CD14-positive monocyte (primary cell): ENCODE measurements at regions not wholly inside any gene's neighbourhood (a gene's known extent, or its start where the extent isn't known, plus 50 kb on each side); places are given as distances from the start of the nearest gene placed in this dataset.

Experiments
- DNase-seq, 3 donors: peaks; one replicate each; pipeline ENCODE4 v3.0.0-alpha.2; 2011 to 2022
- H2AFZ ChIP-seq: 2 replicates; pipeline ENCODE4 v1.6.0; 2012; ENCODE audit warnings: mild to moderate bottlenecking, low read depth, low read length, inconsistent platforms; ENCODE audit not compliant: insufficient read depth, poor library complexity, severe bottlenecking
- H3K27ac ChIP-seq, 2 donors: 1 replicate in 1 of 2; 2 replicates in 1 of 2; pipeline ENCODE4 v1.5.1; 2012 to 2013; ENCODE audit warnings: low read length in 2 of 2, control low read depth in 1 of 2, inconsistent platforms in 1 of 2, low read depth in 1 of 2, mild to moderate bottlenecking in 1 of 2
- H3K27me3 ChIP-seq, 2 donors: one replicate each; pipeline versions ENCODE4 v1.6.0 to v1.6.1; 2011 to 2013; ENCODE audit warnings: low read length in 2 of 2; ENCODE audit not compliant: control insufficient read depth in 2 of 2, insufficient read depth in 2 of 2
- H3K36me3 ChIP-seq, 2 donors: replicated peaks in 1 of 2; 1 replicate in 1 of 2; 2 replicates in 1 of 2; pipeline versions ENCODE4 v1.5.1 to v1.6.1; 2012 to 2013; ENCODE audit warnings: low read length in 2 of 2, control low read depth in 1 of 2, inconsistent platforms in 1 of 2, mild to moderate bottlenecking in 1 of 2; ENCODE audit not compliant: insufficient read depth in 2 of 2, control insufficient read depth in 1 of 2
- H3K4me1 ChIP-seq, 2 donors: 1 replicate in 1 of 2; 2 replicates in 1 of 2; pipeline versions ENCODE4 v1.5.1 to v1.6.1; 2012 to 2013; ENCODE audit warnings: low read length in 2 of 2, control low read depth in 1 of 2, inconsistent platforms in 1 of 2, mild to moderate bottlenecking in 1 of 2, moderate library complexity in 1 of 2; ENCODE audit not compliant: insufficient read depth in 2 of 2, control insufficient read depth in 1 of 2
- H3K4me2 ChIP-seq: replicated peaks from 2 replicates; pipeline ENCODE3; 2012; ENCODE audit warnings: low read length, moderate library complexity, mild to moderate bottlenecking; ENCODE audit not compliant: poor library complexity, severe bottlenecking; ENCODE audit errors: extremely low read depth
- H3K4me3 ChIP-seq, 3 experiments: fragments of 200-600 bp in 1 of 3; sonication (generic) in 1 of 3; replicated peaks in 1 of 3; 1 replicate in 2 of 3; 2 replicates in 1 of 3; pipeline ENCODE4 v1.5.1; 2011 to 2013; ENCODE audit warnings: low read length in 3 of 3, mild to moderate bottlenecking in 3 of 3, control low read depth in 2 of 3, low read depth in 2 of 3, inconsistent platforms in 1 of 3, moderate library complexity in 1 of 3
- H3K79me2 ChIP-seq: 2 replicates; pipeline ENCODE4 v1.6.0; 2012; ENCODE audit warnings: mild to moderate bottlenecking, control low read depth, inconsistent platforms, low read length, moderate library complexity; ENCODE audit not compliant: insufficient read depth
- H3K9ac ChIP-seq: 2 replicates; pipeline ENCODE4 v1.6.0; 2017; ENCODE audit warnings: low read length, mild to moderate bottlenecking; ENCODE audit not compliant: insufficient read depth, poor library complexity, severe bottlenecking
- H3K9me3 ChIP-seq, 2 donors: replicated peaks in 1 of 2; 1 replicate in 1 of 2; 2 replicates in 1 of 2; pipeline versions ENCODE4 v1.5.1 to v1.6.1; 2012 to 2013; ENCODE audit warnings: low read length in 2 of 2, control low read depth in 1 of 2; ENCODE audit not compliant: control insufficient read depth in 1 of 2, insufficient read depth in 1 of 2
- H4K20me1 ChIP-seq: 2 replicates; pipeline ENCODE4 v1.6.0; 2012; ENCODE audit warnings: mild to moderate bottlenecking, low read length, control low read depth, moderate library complexity; ENCODE audit not compliant: insufficient read depth
- H3K27ac Mint-ChIP-seq, 7 donors: one replicate each; pipeline ENCODE4 v1.8.0; 2020; ENCODE audit warnings: mild to moderate bottlenecking in 7 of 7, mixed read lengths in 7 of 7, moderate library complexity in 6 of 7, inconsistent platforms in 2 of 7
- H3K27me3 Mint-ChIP-seq, 3 donors: one replicate each; pipeline ENCODE4 v1.8.0; 2021 to 2022; ENCODE audit warnings: low read depth in 3 of 3, mild to moderate bottlenecking in 3 of 3, mixed read lengths in 3 of 3, moderate library complexity in 3 of 3, inconsistent platforms in 1 of 3
- H3K36me3 Mint-ChIP-seq, 2 donors: one replicate each; pipeline ENCODE4 v1.8.0; 2020; ENCODE audit warnings: mixed read lengths in 2 of 2, inconsistent platforms in 1 of 2, mild to moderate bottlenecking in 1 of 2
- H3K4me1 Mint-ChIP-seq: one replicate; pipeline ENCODE4 v1.8.0; 2020; ENCODE audit warnings: mild to moderate bottlenecking, mixed read lengths
- H3K4me3 Mint-ChIP-seq, 2 donors: one replicate each; pipeline ENCODE4 v1.8.0; 2020; ENCODE audit warnings: mild to moderate bottlenecking in 2 of 2, mixed read lengths in 2 of 2, moderate library complexity in 1 of 2
- H3K9me3 Mint-ChIP-seq, 7 donors: one replicate each; pipeline ENCODE4 v1.8.0; 2020 to 2022; ENCODE audit warnings: mixed read lengths in 7 of 7, mild to moderate bottlenecking in 6 of 7, moderate library complexity in 6 of 7, inconsistent platforms in 2 of 7
- CTCF ChIP-seq: fragments of 200-600 bp; IDR thresholded peaks from one replicate; pipeline ENCODE4 v1.8.0; 2022; ENCODE audit warnings: antibody characterized with exemption, mild to moderate bottlenecking
- WGBS: methylation state at CpG from one replicate; pipeline ENCODE4 v1.1.5; 2013; ENCODE audit warnings: missing lambda C conversion rate; ENCODE audit not compliant: insufficient coverage; 5-methylcytosine and 5-hydroxymethylcytosine counted together
- intact Hi-C, 2 donors: fragments of 100-400 bp; cut with micrococcal nuclease; formaldehyde crosslinking; loops; one replicate each; pipeline versions ENCODE4 v1.15.0 to v1.15.1; 2023

GRCh38 chr4:1534876-1535526, 128.8 kb upstream of the NKX1-1 start:
- H3K4me2 ChIP-seq, result no peak overlapping the region
- peaks cover 0 to 2% (median 0%) of the 10 kb centered on the region in 7 donors for H3K9me3 Mint-ChIP-seq
- peak overlapping the region in 1 of 7 donors; percentile 76 for H3K27ac Mint-ChIP-seq
- H4K20me1 ChIP-seq, result no peaks in the 10 kb centered on the region
- intact Hi-C loops, result no loop called here
- H3K4me1 ChIP-seq, result no peaks in the 10 kb centered on the region
- no peaks in the 10 kb centered on the region for H3K9me3 ChIP-seq
- H2AFZ ChIP-seq, result no peak overlapping the region
- H3K4me3 ChIP-seq, result no peak overlapping the region
- peaks cover 17 to 26% (median 19%) of the 10 kb centered on the region in 3 donors for H3K27me3 Mint-ChIP-seq
- H3K9ac ChIP-seq, result no peak overlapping the region
- DNase-seq, result no peak
- no peaks in the 10 kb centered on the region for H3K36me3 Mint-ChIP-seq
- no peaks in the 10 kb centered on the region for H3K27me3 ChIP-seq
- H3K79me2 ChIP-seq, result no peaks in the 10 kb centered on the region
- WGBS, result 99% methylated on average over 29 of the region's 30 CpGs
- no peak for TF ChIP-seq CTCF
- H3K36me3 ChIP-seq, result no peaks in the 10 kb centered on the region
- H3K27ac ChIP-seq, result no peak overlapping the region
- no peak overlapping the region for H3K4me3 Mint-ChIP-seq
- no peaks in the 10 kb centered on the region for H3K4me1 Mint-ChIP-seq

GRCh38 chr4:1534095-1534872, 128.0 kb upstream of the NKX1-1 start:
- DNase-seq, result no peak
- no peaks in the 10 kb centered on the region for H3K4me1 Mint-ChIP-seq
- intact Hi-C loops, result no loop called here
- no peaks in the 10 kb centered on the region for H4K20me1 ChIP-seq
- H3K27ac ChIP-seq, result no peak overlapping the region
- no peaks in the 10 kb centered on the region for H3K27me3 ChIP-seq
- 95% methylated on average over 17 of the region's 18 CpGs for WGBS
- no peaks in the 10 kb centered on the region for H3K9me3 ChIP-seq
- no peak overlapping the region for H3K9ac ChIP-seq
- no peaks in the 10 kb centered on the region for H3K36me3 ChIP-seq
- H2AFZ ChIP-seq, result no peak overlapping the region
- H3K4me3 Mint-ChIP-seq, result peak overlapping the region in 1 of 2 donors; percentile 27
- H3K4me3 ChIP-seq, result no peak overlapping the region
- no peak overlapping the region for H3K4me2 ChIP-seq
- H3K36me3 Mint-ChIP-seq, result no peaks in the 10 kb centered on the region
- H3K9me3 Mint-ChIP-seq, result peaks cover 0 to 2% (median 0%) of the 10 kb centered on the region in 7 donors
- TF ChIP-seq CTCF, result no peak
- no peaks in the 10 kb centered on the region for H3K79me2 ChIP-seq
- no peaks in the 10 kb centered on the region for H3K4me1 ChIP-seq
- no peak overlapping the region for H3K27ac Mint-ChIP-seq
- peaks cover 15 to 31% (median 21%) of the 10 kb centered on the region in 3 donors for H3K27me3 Mint-ChIP-seq
